ENCODE measurements at regions not wholly inside any gene's neighbourhood (a gene's known extent, or its start where the extent isn't known, plus 50 kb on each side); places are given as distances from the start of the nearest gene placed in this dataset.

DNA sequence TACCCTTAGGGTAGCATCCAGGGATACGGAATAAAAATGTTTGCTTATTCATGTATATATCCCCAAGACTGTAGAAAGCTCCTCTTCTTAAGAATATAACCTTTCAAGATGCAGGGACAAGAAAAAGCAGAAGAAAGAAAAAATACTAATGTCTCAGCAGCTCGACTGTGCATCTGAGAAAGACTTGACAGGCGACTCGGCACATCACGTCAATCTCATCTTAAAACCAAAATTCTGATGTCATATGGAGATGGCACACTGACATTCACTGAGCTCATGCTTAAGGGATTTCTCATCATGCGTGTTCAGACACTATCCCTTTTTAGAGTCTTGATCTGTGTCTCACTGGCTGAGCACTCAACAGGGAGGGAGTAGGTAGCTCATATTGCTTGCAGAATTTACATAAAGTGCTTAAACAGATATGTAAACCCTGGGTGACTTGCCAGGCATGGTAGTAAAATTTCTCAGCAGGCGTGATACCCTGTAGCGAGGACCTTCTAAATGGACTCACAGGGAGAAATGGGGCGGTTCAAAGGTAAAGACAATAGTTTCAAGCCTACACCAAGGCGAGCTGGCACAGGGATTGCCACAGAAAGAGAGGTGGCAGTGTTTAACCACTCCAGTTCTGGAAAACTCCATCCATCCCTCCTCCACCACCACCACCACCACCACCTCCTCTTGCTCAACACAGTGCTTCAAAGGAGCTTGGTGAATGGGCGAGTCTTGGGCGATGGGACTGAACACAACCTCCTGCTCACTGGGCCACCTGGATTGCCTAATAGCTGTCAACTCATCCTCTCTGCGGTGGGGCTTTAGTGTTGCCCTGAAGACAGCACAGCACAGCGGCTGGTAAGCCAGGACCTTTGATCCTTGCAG, 330.5 kb downstream of the TFAP2A start:
- no TSS peak for BruUV-seq (replicated peaks)
- POLR2A ChIA-PET (ENCODE audit: unreplicated experiment) = no interaction called here
- H3K4me2 ChIP-seq (ENCODE audit: low read length) = no peak overlapping the region

DNA sequence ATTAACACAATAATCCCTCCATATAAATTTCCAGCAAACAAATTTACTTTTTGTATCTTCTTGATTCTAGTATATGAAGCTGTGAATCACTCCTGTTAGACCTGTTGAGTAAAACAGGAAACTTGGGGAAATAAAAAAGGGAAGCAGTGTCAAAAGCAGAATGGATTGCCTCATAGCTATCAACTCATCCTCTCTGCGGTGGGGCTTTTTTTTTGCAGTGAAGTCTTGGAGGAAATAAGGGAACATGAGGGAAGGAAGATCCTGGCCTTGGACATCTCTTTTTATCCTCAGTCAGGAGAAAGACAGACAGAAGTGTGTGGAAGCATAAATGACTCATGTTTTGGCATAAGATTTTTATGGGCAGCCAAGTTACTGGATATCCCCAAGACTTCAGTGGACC, 332.5 kb downstream of the TFAP2A start:
- intact Hi-C loops (cut with micrococcal nuclease) = no loop called here
- no peaks in the 10 kb centered on the region for H3K9me2 ChIP-seq (replicated peaks; ENCODE audit: low read length)
- no peak overlapping the region for H3K4me3 ChIP-seq (ENCODE audit: low read length)
- CTCF ChIA-PET = no interaction called here
- peaks cover 46% of the 10 kb centered on the region for H3K27me3 ChIP-seq (ENCODE audit: low read length)
- no peak overlapping the region for H3K27ac ChIP-seq (ENCODE audit: low read length)
- ATAC-seq (no peak), DNase-seq (peak; percentile 49)
- POLR2A ChIA-PET (ENCODE audit: unreplicated experiment) = no interaction called here
- H3K9me3 ChIP-seq (ENCODE audit: low read length) = no peaks in the 10 kb centered on the region
- no peaks in the 10 kb centered on the region for H3K79me2 ChIP-seq (ENCODE audit: low read length)
- no peaks in the 10 kb centered on the region for H3F3A ChIP-seq (ENCODE audit: low read length, unreplicated experiment)
- no peaks in the 10 kb centered on the region for H3K4me1 ChIP-seq (ENCODE audit: insufficient read depth, low read length)
- no peaks in the 10 kb centered on the region for H3K36me3 ChIP-seq (ENCODE audit: low read depth, low read length)
- no TSS peak for BruUV-seq (replicated peaks)
- H3K9ac ChIP-seq (ENCODE audit: low read length) = no peak overlapping the region
- no peak for TF ChIP-seq EZH2phosphoT487 (IDR thresholded peaks at IDR 0.05; ENCODE audit: borderline replicate concordance, low read length)
- TF ChIP-seq, protein P1, sequence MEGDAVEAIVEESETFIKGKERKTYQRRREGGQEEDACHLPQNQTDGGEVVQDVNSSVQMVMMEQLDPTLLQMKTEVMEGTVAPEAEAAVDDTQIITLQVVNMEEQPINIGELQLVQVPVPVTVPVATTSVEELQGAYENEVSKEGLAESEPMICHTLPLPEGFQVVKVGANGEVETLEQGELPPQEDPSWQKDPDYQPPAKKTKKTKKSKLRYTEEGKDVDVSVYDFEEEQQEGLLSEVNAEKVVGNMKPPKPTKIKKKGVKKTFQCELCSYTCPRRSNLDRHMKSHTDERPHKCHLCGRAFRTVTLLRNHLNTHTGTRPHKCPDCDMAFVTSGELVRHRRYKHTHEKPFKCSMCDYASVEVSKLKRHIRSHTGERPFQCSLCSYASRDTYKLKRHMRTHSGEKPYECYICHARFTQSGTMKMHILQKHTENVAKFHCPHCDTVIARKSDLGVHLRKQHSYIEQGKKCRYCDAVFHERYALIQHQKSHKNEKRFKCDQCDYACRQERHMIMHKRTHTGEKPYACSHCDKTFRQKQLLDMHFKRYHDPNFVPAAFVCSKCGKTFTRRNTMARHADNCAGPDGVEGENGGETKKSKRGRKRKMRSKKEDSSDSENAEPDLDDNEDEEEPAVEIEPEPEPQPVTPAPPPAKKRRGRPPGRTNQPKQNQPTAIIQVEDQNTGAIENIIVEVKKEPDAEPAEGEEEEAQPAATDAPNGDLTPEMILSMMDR (conservative IDR thresholded peaks at IDR 0.05; ENCODE audit: low read depth, low read length) = no peak
- TF ChIP-seq EZH2 (IDR thresholded peaks at IDR 0.05; ENCODE audit: low read length, unreplicated experiment) = no peak
- no peak overlapping the region for H2AFZ ChIP-seq (ENCODE audit: low read length)
- H3K4me2 ChIP-seq (ENCODE audit: low read length) = no peak overlapping the region
- no peaks in the 10 kb centered on the region for H4K20me1 ChIP-seq (ENCODE audit: low read length)

More for the DNA sequence above, 330.5 kb downstream of the TFAP2A start:
- H3K9ac ChIP-seq (ENCODE audit: low read length) = no peak overlapping the region
- no peak overlapping the region for H3K4me3 ChIP-seq (ENCODE audit: low read length)
- intact Hi-C loops (cut with micrococcal nuclease) = no loop called here
- H3K27ac ChIP-seq (ENCODE audit: low read length) = no peak overlapping the region
- H3K36me3 ChIP-seq (ENCODE audit: low read depth, low read length) = no peaks in the 10 kb centered on the region
- no peaks in the 10 kb centered on the region for H3K9me3 ChIP-seq (ENCODE audit: low read length)
- H3F3A ChIP-seq (ENCODE audit: low read length, unreplicated experiment) = no peaks in the 10 kb centered on the region
- peaks cover 46% of the 10 kb centered on the region for H3K27me3 ChIP-seq (ENCODE audit: low read length)
- H4K20me1 ChIP-seq (ENCODE audit: low read length) = no peaks in the 10 kb centered on the region
- no peaks in the 10 kb centered on the region for H3K4me1 ChIP-seq (ENCODE audit: insufficient read depth, low read length)
- DNase-seq (peak; percentile 37), ATAC-seq (no peak)
- TF ChIP-seq EZH2 (IDR thresholded peaks at IDR 0.05; ENCODE audit: low read length, unreplicated experiment) (no peak), EZH2phosphoT487 (IDR thresholded peaks at IDR 0.05; ENCODE audit: borderline replicate concordance, low read length) (no peak)
- TF ChIP-seq, protein P1 (conservative IDR thresholded peaks at IDR 0.05; ENCODE audit: low read depth, low read length) = 0 out of 2 replicates have a peak, but pooled peaks have one; percentile 21
- CTCF ChIA-PET = interaction anchor here (0.7 kb wide), 1 partner anchor 79 kb away, joined by 14 read pairs; no protein-coding TSS in a partner anchor
- H2AFZ ChIP-seq (ENCODE audit: low read length) = no peak overlapping the region
- H3K79me2 ChIP-seq (ENCODE audit: low read length) = no peaks in the 10 kb centered on the region
- no peaks in the 10 kb centered on the region for H3K9me2 ChIP-seq (replicated peaks; ENCODE audit: low read length)

DNA sequence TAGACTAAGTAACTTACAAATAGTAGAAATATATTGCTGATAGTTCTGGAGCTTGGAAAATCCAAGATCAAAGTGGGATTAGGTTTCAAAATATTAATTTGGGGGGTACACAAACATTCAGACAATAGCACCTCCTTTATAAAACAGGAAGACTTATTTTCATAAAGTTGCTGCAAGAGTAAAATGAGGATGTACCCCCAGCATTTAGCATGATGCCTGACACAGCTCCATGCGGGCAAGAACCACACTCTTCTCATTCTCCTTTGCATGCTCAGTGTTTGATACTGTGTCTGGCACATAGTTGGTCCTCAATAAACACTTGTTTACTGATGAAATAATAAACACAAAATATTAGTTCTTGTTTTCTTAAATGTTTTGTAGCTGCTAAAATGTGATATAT, 332.9 kb downstream of the TFAP2A start:
- H3K27ac ChIP-seq (ENCODE audit: low read length) = no peak overlapping the region
- H3K4me2 ChIP-seq (ENCODE audit: low read length) = no peak overlapping the region
- H3K9me3 ChIP-seq (ENCODE audit: low read length) = no peaks in the 10 kb centered on the region
- no peak overlapping the region for H3K4me3 ChIP-seq (ENCODE audit: low read length)
- H3K79me2 ChIP-seq (ENCODE audit: low read length) = no peaks in the 10 kb centered on the region
- H3K4me1 ChIP-seq (ENCODE audit: insufficient read depth, low read length) = no peaks in the 10 kb centered on the region
- DNase-seq (no peak), ATAC-seq (no peak)
- POLR2A ChIA-PET (ENCODE audit: unreplicated experiment) = no interaction called here
- intact Hi-C loops (cut with micrococcal nuclease) = no loop called here
- peaks cover 46% of the 10 kb centered on the region for H3K27me3 ChIP-seq (ENCODE audit: low read length)
- CTCF ChIA-PET = no interaction called here
- no peak overlapping the region for H3K9ac ChIP-seq (ENCODE audit: low read length)
- H3K36me3 ChIP-seq (ENCODE audit: low read depth, low read length) = no peaks in the 10 kb centered on the region
- BruUV-seq (replicated peaks) = no TSS peak
- TF ChIP-seq, protein P1 (conservative IDR thresholded peaks at IDR 0.05; ENCODE audit: low read depth, low read length) = no peak
- TF ChIP-seq EZH2phosphoT487 (IDR thresholded peaks at IDR 0.05; ENCODE audit: borderline replicate concordance, low read length) = no peak
- no peak for TF ChIP-seq EZH2 (IDR thresholded peaks at IDR 0.05; ENCODE audit: low read length, unreplicated experiment)
- no peak overlapping the region for H2AFZ ChIP-seq (ENCODE audit: low read length)
- no peaks in the 10 kb centered on the region for H3F3A ChIP-seq (ENCODE audit: low read length, unreplicated experiment)
- no peaks in the 10 kb centered on the region for H3K9me2 ChIP-seq (replicated peaks; ENCODE audit: low read length)
- H4K20me1 ChIP-seq (ENCODE audit: low read length) = no peaks in the 10 kb centered on the region

Measured in PC-3 (cell line).